Fibroblast of villous mesenchyme (primary cell): ENCODE measurements at regions not wholly inside any gene's neighbourhood (a gene's known extent, or its start where the extent isn't known, plus 50 kb on each side); places are given as distances from the start of the nearest gene placed in this dataset.

ENCODE experiments used
- DNase-seq: peaks from one replicate; pipeline ENCODE4 v3.0.0-alpha.2; 2010; ENCODE audit warnings: low read depth
- H3K4me3 ChIP-seq: 2 replicates; pipeline ENCODE4 v1.5.1; 2011; ENCODE audit warnings: low read depth, mild to moderate bottlenecking, low read length
- CTCF ChIP-seq: IDR thresholded peaks from 2 replicates; pipeline ENCODE4 v1.5.1; 2012; ENCODE audit warnings: low read depth, mild to moderate bottlenecking, low read length; ENCODE audit not compliant: insufficient read depth

DNA sequence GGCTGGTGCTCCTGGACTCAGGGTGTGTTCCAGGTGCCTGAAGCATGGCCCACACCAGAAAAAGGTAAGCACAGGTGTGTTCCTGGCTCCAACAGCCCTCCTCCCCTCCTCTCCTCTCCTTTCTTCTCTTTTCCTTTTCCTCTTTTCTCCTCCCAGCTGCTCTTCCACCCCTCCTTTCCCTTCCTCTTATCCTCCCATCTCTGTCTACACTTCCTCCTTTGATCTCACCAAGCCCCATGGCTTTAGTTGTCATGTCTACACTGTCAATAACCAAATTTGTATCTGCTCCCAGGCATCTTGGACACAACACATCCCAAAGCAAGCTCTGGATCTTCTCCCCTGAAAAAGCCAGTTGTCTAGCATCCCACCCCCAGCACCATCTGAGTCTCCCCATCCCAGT is 56.7 kb upstream of the LAPTM5 start:
- TF ChIP-seq CTCF: no peak
- no peak for DNase-seq
- H3K4me3 ChIP-seq: no peak overlapping the region

DNA sequence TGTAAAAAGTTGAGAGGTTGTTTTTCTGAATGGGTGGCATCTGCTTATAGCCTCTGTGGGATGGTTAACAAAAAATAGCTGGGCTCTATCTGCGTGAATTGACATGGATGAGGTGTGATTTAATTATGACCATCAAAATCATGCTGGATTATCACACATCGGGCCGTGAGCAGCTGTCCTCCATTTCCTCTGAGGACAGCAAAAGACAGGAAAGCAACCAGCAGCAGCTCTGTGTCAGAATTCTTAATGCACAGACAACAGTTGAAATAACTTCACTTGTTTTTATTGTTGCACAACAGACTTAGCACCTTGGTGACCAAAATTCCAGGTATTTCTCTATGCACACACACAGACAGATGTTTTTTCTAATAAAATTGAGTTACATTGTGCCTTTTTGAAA is 54.5 kb upstream of the LAPTM5 start:
- no peak for TF ChIP-seq CTCF
- no peak for DNase-seq
- no peak overlapping the region for H3K4me3 ChIP-seq

GRCh38 chr1:30811187-30811586 is 53.6 kb upstream of the LAPTM5 start:
- no peak overlapping the region for H3K4me3 ChIP-seq
- no peak for DNase-seq
- no peak for TF ChIP-seq CTCF

- no peak for TF ChIP-seq CTCF
- H3K4me3 ChIP-seq: no peak overlapping the region
- no peak for DNase-seq
Measured at GRCh38 chr1:30810416-30811080, 53.0 kb upstream of the LAPTM5 start.

GRCh38 chr1:30809514-30810263 is 52.1 kb upstream of the LAPTM5 start:
- DNase-seq: peak; percentile 87
- no peak for TF ChIP-seq CTCF
- no peak overlapping the region for H3K4me3 ChIP-seq

DNA sequence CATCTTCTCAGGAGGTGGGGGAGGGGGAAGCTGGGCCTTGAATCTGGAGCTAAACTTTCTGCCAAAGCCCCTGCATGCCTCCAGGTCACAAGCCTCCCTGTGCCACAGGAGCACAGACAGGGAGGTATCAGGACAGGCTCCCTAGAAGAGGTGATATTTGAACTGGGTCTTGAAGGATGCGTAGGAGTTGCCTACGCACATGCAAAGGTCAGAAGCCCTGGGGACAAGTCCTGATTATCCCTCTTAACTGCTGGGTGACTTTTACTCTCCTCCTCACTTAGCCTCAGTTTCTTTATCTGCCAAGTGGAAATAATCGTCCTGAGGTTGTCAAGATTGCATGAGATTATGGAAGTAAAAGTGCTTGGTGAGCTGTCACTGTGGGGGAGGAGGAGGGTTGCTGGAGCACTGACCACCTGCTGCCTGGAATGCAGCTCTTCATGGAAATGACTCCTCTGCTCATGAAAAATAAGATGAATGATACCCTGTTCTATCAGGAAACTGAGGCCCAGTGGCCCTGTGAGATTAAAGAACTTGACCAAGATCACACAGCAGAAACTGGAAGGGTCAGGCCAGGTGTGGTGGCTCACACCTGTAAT is 50.6 kb upstream of the LAPTM5 start:
- DNase-seq: no peak
- H3K4me3 ChIP-seq: no peak overlapping the region
- TF ChIP-seq CTCF: no peak
